ENCODE measurements at regions not wholly inside any gene's neighbourhood (a gene's known extent, or its start where the extent isn't known, plus 50 kb on each side); places are given as distances from the start of the nearest gene placed in this dataset.

- no peak for TF ChIP-seq TAF1 (IDR thresholded peaks at IDR 0.05; ENCODE audit: borderline replicate concordance, low read depth, low read length)
- TF ChIP-seq CBFB (IDR thresholded peaks at IDR 0.05; ENCODE audit: low read depth): no peak
- no peak for TF ChIP-seq POLR2A (IDR thresholded peaks at IDR 0.05; ENCODE audit: low read depth, low read length)
- no peak for TF ChIP-seq GABPA (IDR thresholded peaks at IDR 0.05; ENCODE audit: low read depth)
- no peak for TF ChIP-seq HCFC1 (IDR thresholded peaks at IDR 0.05; ENCODE audit: low read length)
- TF ChIP-seq POLR2AphosphoS5 (IDR thresholded peaks at IDR 0.05; ENCODE audit: low read length): no peak
- TF ChIP-seq SREBF2 (IDR thresholded peaks at IDR 0.05; ENCODE audit: low read length): no peak
Observed at GRCh38 chr16:63925221-63925620, 1196.6 kb downstream of the CDH11 start.
